Parathyroid adenoma (tissue), 2 donors: ENCODE measurements at regions not wholly inside any gene's neighbourhood (a gene's known extent, or its start where the extent isn't known, plus 50 kb on each side); places are given as distances from the start of the nearest gene placed in this dataset.

Source experiments
- H2AFZ ChIP-seq: fragments of 300-600 bp; sonication (generic); one replicate; pipeline ENCODE4 v1.7.0; 2017; ENCODE audit warnings: antibody characterized with exemption, mild to moderate bottlenecking
- H3K27ac ChIP-seq: fragments of 300-600 bp; sonication (generic); one replicate; pipeline ENCODE4 v1.7.0; 2017
- H3K27me3 ChIP-seq: fragments of 300-600 bp; sonication (generic); one replicate; pipeline ENCODE4 v1.7.0; 2017; ENCODE audit warnings: low read length; ENCODE audit not compliant: control insufficient read depth, insufficient read depth
- H3K36me3 ChIP-seq: fragments of 300-600 bp; sonication (generic); one replicate; pipeline ENCODE4 v1.7.0; 2017; ENCODE audit warnings: low read length; ENCODE audit not compliant: control insufficient read depth, insufficient read depth
- H3K4me1 ChIP-seq: fragments of 300-600 bp; sonication (generic); one replicate; pipeline ENCODE4 v1.7.0; 2017; ENCODE audit warnings: control low read depth
- H3K4me2 ChIP-seq: fragments of 300-600 bp; sonication (generic); one replicate; pipeline ENCODE4 v1.7.0; 2017; ENCODE audit warnings: low read length
- H3K4me3 ChIP-seq: fragments of 300-600 bp; sonication (generic); one replicate; pipeline ENCODE4 v1.7.0; 2017; ENCODE audit warnings: low read depth, low read length
- H3K79me2 ChIP-seq: fragments of 300-600 bp; sonication (generic); one replicate; pipeline ENCODE4 v1.7.0; 2017; ENCODE audit warnings: control low read depth
- H3K9ac ChIP-seq: fragments of 300-600 bp; sonication (generic); one replicate; pipeline ENCODE4 v1.7.0; 2017; ENCODE audit warnings: mild to moderate bottlenecking
- H3K9me3 ChIP-seq: fragments of 300-600 bp; sonication (generic); one replicate; pipeline ENCODE4 v1.7.0; 2017; ENCODE audit warnings: low read length; ENCODE audit not compliant: control insufficient read depth
- TF ChIP-seq, protein P1 (sequence below): fragments of 300-600 bp; sonication (generic); IDR thresholded peaks from one replicate; pipeline ENCODE4 v1.7.0; 2017; ENCODE audit warnings: antibody characterized with exemption, mild to moderate bottlenecking
- donor health status: primary hyperparathyroidism.

DNA sequence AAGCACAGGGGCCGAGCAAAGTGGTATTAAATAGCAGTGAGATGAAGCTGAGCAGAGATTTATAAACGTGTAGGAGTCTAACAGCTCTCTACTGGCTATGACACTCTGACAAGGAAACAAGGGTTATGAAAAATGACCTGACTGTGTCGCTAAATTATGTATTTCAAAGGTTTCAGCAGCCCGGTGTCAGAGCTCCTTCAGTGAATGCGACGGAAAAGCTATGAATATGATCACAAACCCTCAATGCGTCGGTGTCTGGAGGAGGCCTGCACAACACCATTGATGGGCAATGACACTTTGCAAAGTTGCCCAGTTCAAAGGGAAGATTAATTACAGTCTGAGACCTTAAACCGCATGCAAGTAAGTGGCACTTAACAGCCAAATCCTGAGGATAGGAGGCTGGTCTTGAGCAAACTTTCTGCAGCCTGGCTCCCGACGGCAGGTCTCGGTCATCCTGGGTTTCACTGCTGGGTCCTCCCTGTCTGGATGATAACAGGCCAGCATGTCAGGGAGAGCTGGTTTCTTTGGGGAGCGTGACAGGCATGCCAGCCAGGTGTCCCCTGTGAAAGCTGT is 615.1 kb upstream of the SALL3 start:
- no peaks in the 10 kb centered on the region for H3K4me1 ChIP-seq
- no peak overlapping the region for H3K9ac ChIP-seq
- H3K79me2 ChIP-seq = no peaks in the 10 kb centered on the region
- no peaks in the 10 kb centered on the region for H3K9me3 ChIP-seq
- no peaks in the 10 kb centered on the region for H3K36me3 ChIP-seq
- H2AFZ ChIP-seq = no peak overlapping the region
- no peaks in the 10 kb centered on the region for H3K27me3 ChIP-seq
- no peak overlapping the region for H3K4me2 ChIP-seq
- H3K27ac ChIP-seq = no peak overlapping the region
- TF ChIP-seq, protein P1, sequence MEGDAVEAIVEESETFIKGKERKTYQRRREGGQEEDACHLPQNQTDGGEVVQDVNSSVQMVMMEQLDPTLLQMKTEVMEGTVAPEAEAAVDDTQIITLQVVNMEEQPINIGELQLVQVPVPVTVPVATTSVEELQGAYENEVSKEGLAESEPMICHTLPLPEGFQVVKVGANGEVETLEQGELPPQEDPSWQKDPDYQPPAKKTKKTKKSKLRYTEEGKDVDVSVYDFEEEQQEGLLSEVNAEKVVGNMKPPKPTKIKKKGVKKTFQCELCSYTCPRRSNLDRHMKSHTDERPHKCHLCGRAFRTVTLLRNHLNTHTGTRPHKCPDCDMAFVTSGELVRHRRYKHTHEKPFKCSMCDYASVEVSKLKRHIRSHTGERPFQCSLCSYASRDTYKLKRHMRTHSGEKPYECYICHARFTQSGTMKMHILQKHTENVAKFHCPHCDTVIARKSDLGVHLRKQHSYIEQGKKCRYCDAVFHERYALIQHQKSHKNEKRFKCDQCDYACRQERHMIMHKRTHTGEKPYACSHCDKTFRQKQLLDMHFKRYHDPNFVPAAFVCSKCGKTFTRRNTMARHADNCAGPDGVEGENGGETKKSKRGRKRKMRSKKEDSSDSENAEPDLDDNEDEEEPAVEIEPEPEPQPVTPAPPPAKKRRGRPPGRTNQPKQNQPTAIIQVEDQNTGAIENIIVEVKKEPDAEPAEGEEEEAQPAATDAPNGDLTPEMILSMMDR = no peak
- H3K4me3 ChIP-seq = no peak overlapping the region

DNA sequence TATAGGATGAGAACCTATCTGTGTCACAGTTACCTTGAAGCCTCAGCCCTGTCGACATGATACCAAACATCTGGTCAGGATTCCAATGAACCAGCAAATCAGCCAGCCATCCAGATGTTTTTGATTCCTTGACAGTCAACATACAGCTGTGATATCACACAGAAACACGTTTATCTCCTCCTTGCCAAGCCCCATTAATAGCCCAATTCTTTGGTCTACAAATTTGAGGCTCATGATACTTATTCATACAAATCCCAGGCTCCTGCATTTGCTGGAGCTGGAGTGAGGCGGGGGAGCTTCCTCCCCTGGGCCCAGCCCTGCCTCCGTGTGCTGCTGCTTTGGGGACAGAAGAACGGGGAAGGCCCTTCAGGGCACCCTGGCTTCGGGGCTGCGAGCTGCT is 611.6 kb upstream of the SALL3 start:
- no peak overlapping the region for H2AFZ ChIP-seq
- TF ChIP-seq, protein P1 = no peak
- no peak overlapping the region for H3K4me3 ChIP-seq
- H3K4me2 ChIP-seq = no peak overlapping the region
- H3K27ac ChIP-seq = no peak overlapping the region
- H3K79me2 ChIP-seq = no peaks in the 10 kb centered on the region
- H3K36me3 ChIP-seq = no peaks in the 10 kb centered on the region
- H3K4me1 ChIP-seq = no peaks in the 10 kb centered on the region
- no peaks in the 10 kb centered on the region for H3K27me3 ChIP-seq
- H3K9me3 ChIP-seq = no peaks in the 10 kb centered on the region
- no peak overlapping the region for H3K9ac ChIP-seq

DNA sequence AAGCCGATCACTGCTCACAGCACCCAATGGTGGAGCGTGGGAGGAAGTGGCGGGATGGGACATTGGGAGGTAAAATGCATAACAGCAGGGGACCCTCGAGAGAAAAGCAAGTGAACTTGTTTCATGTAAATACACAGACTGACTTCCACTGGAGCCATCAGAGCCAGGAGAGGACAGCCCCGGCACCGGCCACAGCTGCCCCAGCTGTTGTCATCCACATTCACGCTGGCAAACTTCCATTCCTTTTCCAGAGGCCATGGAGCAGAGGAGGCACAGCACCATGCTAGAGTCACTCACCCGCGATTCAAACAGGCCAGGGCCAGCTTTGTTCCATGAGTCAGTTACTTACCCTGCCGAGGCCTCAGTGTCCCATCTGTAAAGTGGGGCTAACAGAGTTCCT is 610.9 kb upstream of the SALL3 start:
- H3K27ac ChIP-seq = no peak overlapping the region
- no peaks in the 10 kb centered on the region for H3K4me1 ChIP-seq
- H3K4me3 ChIP-seq = no peak overlapping the region
- no peak overlapping the region for H3K9ac ChIP-seq
- H3K36me3 ChIP-seq = no peaks in the 10 kb centered on the region
- no peaks in the 10 kb centered on the region for H3K79me2 ChIP-seq
- H2AFZ ChIP-seq = no peak overlapping the region
- no peak overlapping the region for H3K4me2 ChIP-seq
- no peaks in the 10 kb centered on the region for H3K27me3 ChIP-seq
- TF ChIP-seq, protein P1 = no peak
- H3K9me3 ChIP-seq = no peaks in the 10 kb centered on the region

DNA sequence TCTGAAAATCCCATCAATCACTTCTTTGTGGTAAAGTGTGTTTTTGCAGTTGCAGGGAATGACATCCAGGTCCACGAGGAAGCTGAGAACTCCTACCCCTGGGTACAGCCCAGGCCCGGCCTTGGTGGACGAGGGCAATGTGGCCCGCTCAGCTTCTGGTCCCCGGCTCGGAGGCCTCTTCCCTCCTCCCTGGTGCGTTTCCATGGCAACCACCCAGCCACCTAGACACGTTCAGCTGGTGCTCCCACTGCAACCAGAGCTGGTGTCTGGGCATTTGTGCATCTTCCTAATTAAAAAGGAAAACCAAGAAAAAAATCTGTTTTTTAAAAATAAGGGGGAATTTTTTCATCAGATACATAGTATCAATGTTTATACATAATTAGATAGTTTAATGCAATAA is 603.6 kb upstream of the SALL3 start:
- Histone ChIP-seq H3K36me3 (no peaks in the 10 kb centered on the region), H3K27ac (no peak overlapping the region), H3K9ac (no peak overlapping the region), H3K27me3 (no peaks in the 10 kb centered on the region), H3K9me3 (no peaks in the 10 kb centered on the region), H3K79me2 (no peaks in the 10 kb centered on the region), H3K4me3 (no peak overlapping the region), H3K4me2 (no peak overlapping the region), H2AFZ (no peak overlapping the region), H3K4me1 (no peaks in the 10 kb centered on the region)
- TF ChIP-seq, protein P1 = no peak

DNA sequence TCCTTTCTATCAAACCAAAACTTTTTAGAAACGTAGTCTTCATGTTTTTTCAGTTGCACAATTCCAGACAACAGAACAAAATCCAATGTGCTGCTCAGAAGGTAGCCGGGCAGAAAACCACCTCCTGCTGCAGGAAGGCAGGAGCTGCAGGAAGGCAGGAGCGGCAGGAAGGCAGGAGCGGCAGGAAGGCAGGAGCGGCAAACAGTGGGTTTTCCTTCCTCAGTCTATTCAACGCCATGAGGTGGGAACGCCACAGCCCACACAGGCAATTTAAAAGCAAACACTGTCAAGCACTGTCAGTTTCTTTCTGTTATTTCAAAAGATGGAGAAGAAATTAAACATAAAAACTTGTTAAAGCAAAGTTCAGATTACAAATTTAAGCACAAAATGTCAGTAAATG is 601.2 kb upstream of the SALL3 start:
- Histone ChIP-seq H3K27ac (no peak overlapping the region), H3K27me3 (no peaks in the 10 kb centered on the region), H3K4me1 (no peaks in the 10 kb centered on the region), H3K36me3 (no peaks in the 10 kb centered on the region), H3K4me3 (no peak overlapping the region), H3K79me2 (no peaks in the 10 kb centered on the region), H2AFZ (no peak overlapping the region), H3K4me2 (no peak overlapping the region), H3K9me3 (no peaks in the 10 kb centered on the region), H3K9ac (no peak overlapping the region)
- TF ChIP-seq, protein P1 = no peak
